ENCODE measurements at regions not wholly inside any gene's neighbourhood (a gene's known extent, or its start where the extent isn't known, plus 50 kb on each side); places are given as distances from the start of the nearest gene placed in this dataset.
A peak's percentile ranks its signal among the peaks of the same experiment; 100 is the strongest.
"Not testable (repeated sequence)": the region's sequence is repeated elsewhere in the genome, so short reads cannot be mapped to it uniquely, and the experiment has no call there.

- no peaks in the 10 kb centered on the region for H3K4me1 ChIP-seq (ENCODE audit: insufficient read depth, low read length)
- no peak overlapping the region for H3K4me3 ChIP-seq (ENCODE audit: low read length)
- H3K36me3 ChIP-seq (ENCODE audit: insufficient read depth, low read length), result no peaks in the 10 kb centered on the region
- no peaks in the 10 kb centered on the region for H3K9me3 ChIP-seq (ENCODE audit: low read length)
- H2AFZ ChIP-seq (ENCODE audit: low read depth, low read length), result no peak overlapping the region
- H3K27me3 ChIP-seq (ENCODE audit: insufficient read depth, low read length), result peaks cover 5% of the 10 kb centered on the region
Measured at GRCh38 chr2:241956521-241957110, 87.1 kb downstream of the RTP5 start.

- H3K27me3 ChIP-seq (ENCODE audit: insufficient read depth, low read length), result peaks cover 4% of the 10 kb centered on the region
- H3K36me3 ChIP-seq (ENCODE audit: insufficient read depth, low read length), result no peaks in the 10 kb centered on the region
- no peaks in the 10 kb centered on the region for H3K4me1 ChIP-seq (ENCODE audit: insufficient read depth, low read length)
- H2AFZ ChIP-seq (ENCODE audit: low read depth, low read length), result no peak overlapping the region
- H3K9me3 ChIP-seq (ENCODE audit: low read length), result no peaks in the 10 kb centered on the region
- H3K4me3 ChIP-seq (ENCODE audit: low read length), result no peak overlapping the region
Measured at GRCh38 chr2:241957276-241957675, 87.7 kb downstream of the RTP5 start.

GRCh38 chr2:241958818-241959545 lies 89.5 kb downstream of the RTP5 start:
- Histone ChIP-seq H3K36me3 (ENCODE audit: insufficient read depth, low read length) (no peaks in the 10 kb centered on the region), H3K4me1 (ENCODE audit: insufficient read depth, low read length) (no peaks in the 10 kb centered on the region), H3K9me3 (ENCODE audit: low read length) (no peaks in the 10 kb centered on the region), H2AFZ (ENCODE audit: low read depth, low read length) (no peak overlapping the region), H3K27me3 (ENCODE audit: insufficient read depth, low read length) (peaks cover 4% of the 10 kb centered on the region), H3K4me3 (ENCODE audit: low read length) (no peak overlapping the region)

GRCh38 chr2:241959751-241960269 lies 90.3 kb downstream of the RTP5 start:
- no peaks in the 10 kb centered on the region for H3K9me3 ChIP-seq (ENCODE audit: low read length)
- no peaks in the 10 kb centered on the region for H3K36me3 ChIP-seq (ENCODE audit: insufficient read depth, low read length)
- H2AFZ ChIP-seq (ENCODE audit: low read depth, low read length), result no peak overlapping the region
- peaks cover 4% of the 10 kb centered on the region for H3K27me3 ChIP-seq (ENCODE audit: insufficient read depth, low read length)
- no peak overlapping the region for H3K4me3 ChIP-seq (ENCODE audit: low read length)
- no peaks in the 10 kb centered on the region for H3K4me1 ChIP-seq (ENCODE audit: insufficient read depth, low read length)

- Histone ChIP-seq H3K27me3 (ENCODE audit: insufficient read depth, low read length) (peaks cover 4% of the 10 kb centered on the region), H2AFZ (ENCODE audit: low read depth, low read length) (no peak overlapping the region), H3K36me3 (ENCODE audit: insufficient read depth, low read length) (no peaks in the 10 kb centered on the region), H3K4me3 (ENCODE audit: low read length) (no peak overlapping the region), H3K9me3 (ENCODE audit: low read length) (no peaks in the 10 kb centered on the region), H3K4me1 (ENCODE audit: insufficient read depth, low read length) (peaks cover 2% of the 10 kb centered on the region)
Measured at GRCh38 chr2:241961454-241961853, 91.9 kb downstream of the RTP5 start.

GRCh38 chr2:241964133-241964532 lies 94.6 kb downstream of the RTP5 start:
- Histone ChIP-seq H3K4me1 (ENCODE audit: insufficient read depth, low read length) (peaks cover 2% of the 10 kb centered on the region), H3K4me3 (ENCODE audit: low read length) (no peak overlapping the region)

GRCh38 chr2:241965931-241966412 lies 96.4 kb downstream of the RTP5 start:
- Histone ChIP-seq H3K4me3 (ENCODE audit: low read length) (peak overlapping the region; percentile 40), H3K36me3 (ENCODE audit: insufficient read depth, low read length) (no peaks in the 10 kb centered on the region), H2AFZ (ENCODE audit: low read depth, low read length) (peak overlapping the region; percentile 50), H3K9me3 (ENCODE audit: low read length) (no peaks in the 10 kb centered on the region), H3K27me3 (ENCODE audit: insufficient read depth, low read length) (peaks cover 4% of the 10 kb centered on the region), H3K4me1 (ENCODE audit: insufficient read depth, low read length) (peaks cover 2% of the 10 kb centered on the region)

More at GRCh38 chr2:241964133-241964532, 94.6 kb downstream of the RTP5 start:
- no peak overlapping the region for H2AFZ ChIP-seq (ENCODE audit: low read depth, low read length)
- H3K9me3 ChIP-seq (ENCODE audit: low read length), result no peaks in the 10 kb centered on the region
- H3K36me3 ChIP-seq (ENCODE audit: insufficient read depth, low read length), result no peaks in the 10 kb centered on the region
- peaks cover 4% of the 10 kb centered on the region for H3K27me3 ChIP-seq (ENCODE audit: insufficient read depth, low read length)

GRCh38 chr2:241966647-241967466 lies 97.3 kb downstream of the RTP5 start:
- H3K9me3 ChIP-seq (ENCODE audit: low read length), result no peaks in the 10 kb centered on the region
- no peaks in the 10 kb centered on the region for H3K36me3 ChIP-seq (ENCODE audit: insufficient read depth, low read length)
- H3K4me1 ChIP-seq (ENCODE audit: insufficient read depth, low read length), result peaks cover 2% of the 10 kb centered on the region
- H3K27me3 ChIP-seq (ENCODE audit: insufficient read depth, low read length), result no peaks in the 10 kb centered on the region
- H3K4me3 ChIP-seq (ENCODE audit: low read length), result no peak overlapping the region
- peak overlapping the region; percentile 50 for H2AFZ ChIP-seq (ENCODE audit: low read depth, low read length)

GRCh38 chr2:241967467-241968144 lies 98.1 kb downstream of the RTP5 start:
- Histone ChIP-seq H3K4me1 (ENCODE audit: insufficient read depth, low read length) (peaks cover 2% of the 10 kb centered on the region), H2AFZ (ENCODE audit: low read depth, low read length) (no peak overlapping the region), H3K36me3 (ENCODE audit: insufficient read depth, low read length) (no peaks in the 10 kb centered on the region), H3K27me3 (ENCODE audit: insufficient read depth, low read length) (no peaks in the 10 kb centered on the region), H3K9me3 (ENCODE audit: low read length) (no peaks in the 10 kb centered on the region), H3K4me3 (ENCODE audit: low read length) (no peak overlapping the region)

- peaks cover 2% of the 10 kb centered on the region for H3K4me1 ChIP-seq (ENCODE audit: insufficient read depth, low read length)
- no peaks in the 10 kb centered on the region for H3K36me3 ChIP-seq (ENCODE audit: insufficient read depth, low read length)
- no peak overlapping the region for H2AFZ ChIP-seq (ENCODE audit: low read depth, low read length)
- H3K27me3 ChIP-seq (ENCODE audit: insufficient read depth, low read length), result no peaks in the 10 kb centered on the region
- no peaks in the 10 kb centered on the region for H3K9me3 ChIP-seq (ENCODE audit: low read length)
- H3K4me3 ChIP-seq (ENCODE audit: low read length), result no peak overlapping the region
Measured at GRCh38 chr2:241968417-241968816, 98.9 kb downstream of the RTP5 start.

GRCh38 chr2:241969182-241969581 lies 99.7 kb downstream of the RTP5 start:
- H3K9me3 ChIP-seq (ENCODE audit: low read length); H3K36me3 ChIP-seq (ENCODE audit: insufficient read depth, low read length): not testable (repeated sequence)

GRCh38 chr2:241970716-241971115 lies 101.2 kb downstream of the RTP5 start:
- Histone ChIP-seq H3K36me3 (ENCODE audit: insufficient read depth, low read length) (no peaks in the 10 kb centered on the region), H3K4me3 (ENCODE audit: low read length) (no peak overlapping the region), H2AFZ (ENCODE audit: low read depth, low read length) (no peak overlapping the region), H3K4me1 (ENCODE audit: insufficient read depth, low read length) (peaks cover 2% of the 10 kb centered on the region), H3K9me3 (ENCODE audit: low read length) (no peaks in the 10 kb centered on the region), H3K27me3 (ENCODE audit: insufficient read depth, low read length) (no peaks in the 10 kb centered on the region)

More at GRCh38 chr2:241969182-241969581, 99.7 kb downstream of the RTP5 start:
- not testable (repeated sequence) for H3K4me3 ChIP-seq (ENCODE audit: low read length); H3K27me3 ChIP-seq (ENCODE audit: insufficient read depth, low read length); H3K4me1 ChIP-seq (ENCODE audit: insufficient read depth, low read length); H2AFZ ChIP-seq (ENCODE audit: low read depth, low read length)

All from neuron (in vitro differentiated cells).